GM08714 (cell line): ENCODE measurements at regions not wholly inside any gene's neighbourhood (a gene's known extent, or its start where the extent isn't known, plus 50 kb on each side); places are given as distances from the start of the nearest gene placed in this dataset.

Source experiments
- H3K4me3 ChIP-seq: fragments of 200-500 bp; sonication (Bioruptor generic); 2 replicates; pipeline ENCODE4 v1.5.1; 2014; ENCODE audit warnings: mild to moderate bottlenecking, low read length, inconsistent platforms
- ZNF274 ChIP-seq: IDR thresholded peaks from 2 replicates; pipeline ENCODE4 v1.6.1; 2012; ENCODE audit warnings: mild to moderate bottlenecking, low read depth, low read length

DNA sequence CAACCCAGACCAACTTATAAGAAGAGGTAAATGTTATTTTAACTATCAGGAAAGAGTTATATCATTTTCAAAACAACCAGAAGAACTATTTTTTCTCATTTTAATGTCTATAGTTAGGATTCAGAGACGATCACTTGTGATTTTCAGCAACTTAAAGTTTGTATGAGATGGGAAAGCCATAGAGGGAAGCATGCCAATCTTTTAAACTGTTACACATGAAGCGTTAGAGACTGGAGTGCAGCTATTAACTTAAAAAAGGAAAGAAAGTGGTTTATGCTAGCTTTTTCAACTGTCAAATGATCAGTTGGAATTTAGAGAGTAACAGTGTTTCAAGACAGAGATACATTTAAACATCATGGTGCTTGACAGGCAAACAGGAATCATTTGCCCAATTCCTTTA lies 91.7 kb upstream of the LPP start:
- H3K4me3 ChIP-seq = no peak overlapping the region
- TF ChIP-seq ZNF274 = no peak

DNA sequence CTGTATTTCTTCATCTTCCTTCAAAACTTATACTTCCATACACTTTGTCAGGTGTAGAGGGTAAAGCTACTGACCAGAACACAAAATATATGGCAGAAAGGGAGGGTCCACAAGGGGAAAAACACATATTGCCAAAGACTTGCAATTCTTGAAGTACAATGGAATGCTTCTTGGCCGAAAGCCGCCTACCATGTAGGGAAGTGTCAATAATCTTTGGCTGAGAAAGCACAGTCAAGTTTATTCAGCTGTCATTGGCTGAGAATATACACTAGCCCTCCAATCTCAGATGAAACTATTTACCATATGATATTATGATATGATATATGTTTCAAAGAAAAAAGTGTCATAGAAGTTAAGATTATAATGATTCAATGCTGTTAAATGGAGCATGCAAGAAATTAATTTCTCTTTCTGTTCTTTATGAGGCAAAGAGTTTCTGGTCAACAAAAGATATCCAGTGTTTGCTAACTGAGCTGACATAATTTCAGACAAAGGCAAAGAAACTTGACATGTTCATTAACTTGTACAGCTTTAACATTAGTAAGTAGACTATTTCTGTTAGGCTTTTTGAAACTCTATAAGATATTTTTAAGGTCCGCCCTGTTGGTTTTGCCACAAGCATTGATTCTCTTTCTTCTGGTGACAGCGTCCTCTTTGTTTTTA lies 89.0 kb upstream of the LPP start:
- H3K4me3 ChIP-seq = no peak overlapping the region
- no peak for TF ChIP-seq ZNF274

DNA sequence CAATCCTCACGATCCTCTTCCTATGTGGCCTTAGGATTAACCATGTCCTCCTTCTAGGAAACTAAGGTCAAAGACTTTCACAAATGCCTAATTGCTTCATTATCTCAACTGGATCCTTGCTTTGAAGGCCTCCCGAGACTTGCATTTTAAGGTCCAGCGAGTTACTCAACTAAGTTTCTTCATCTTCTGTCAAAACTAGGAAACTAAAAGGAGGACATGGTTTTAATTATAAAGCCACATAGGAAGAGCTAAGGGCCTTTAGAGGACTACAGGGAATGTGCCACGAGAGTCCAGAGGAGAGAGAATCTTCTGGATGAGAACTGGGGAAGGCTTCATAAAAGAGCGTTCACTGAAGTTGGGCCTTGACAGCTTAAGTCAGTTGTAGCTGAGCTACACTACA lies 87.8 kb upstream of the LPP start:
- TF ChIP-seq ZNF274 = no peak
- no peak overlapping the region for H3K4me3 ChIP-seq

DNA sequence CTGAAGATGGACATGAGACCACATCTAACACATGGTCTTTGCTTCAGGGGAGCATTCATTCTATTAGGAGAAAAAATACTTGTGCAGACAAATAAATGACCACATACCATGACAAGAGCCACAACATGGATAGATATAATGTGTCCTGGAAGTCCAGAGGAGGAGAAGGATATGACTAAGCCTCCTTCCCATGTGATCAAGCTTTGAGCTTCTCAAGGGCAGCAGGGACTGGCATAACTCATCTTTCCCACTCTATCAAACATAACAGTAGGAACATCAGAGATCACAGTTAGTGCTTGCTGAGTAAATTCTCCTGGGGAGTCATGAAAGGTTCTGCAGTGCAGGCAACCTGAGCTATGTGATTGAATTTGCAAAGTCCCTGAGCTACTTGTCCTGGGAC lies 86.0 kb upstream of the LPP start:
- no peak overlapping the region for H3K4me3 ChIP-seq
- TF ChIP-seq ZNF274 = no peak

DNA sequence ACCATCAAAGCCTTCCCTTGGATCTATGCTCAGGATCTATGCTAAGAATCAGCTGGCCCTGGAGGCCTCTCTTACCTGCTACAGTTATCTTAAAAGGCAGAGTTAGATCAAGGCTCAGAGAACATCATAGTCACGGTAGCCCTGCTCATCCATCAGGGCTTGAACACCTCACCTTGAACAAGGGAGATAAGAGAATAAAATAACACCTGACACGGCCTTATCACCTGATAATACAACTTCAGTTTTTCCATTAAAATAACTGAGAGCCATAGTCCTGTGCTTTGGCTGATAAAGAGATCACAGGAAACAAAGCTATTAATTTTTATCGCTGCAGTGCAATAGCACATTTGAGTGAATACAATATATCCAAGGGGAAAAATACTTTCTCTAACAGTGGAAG lies 85.6 kb upstream of the LPP start:
- no peak overlapping the region for H3K4me3 ChIP-seq
- TF ChIP-seq ZNF274 = no peak

DNA sequence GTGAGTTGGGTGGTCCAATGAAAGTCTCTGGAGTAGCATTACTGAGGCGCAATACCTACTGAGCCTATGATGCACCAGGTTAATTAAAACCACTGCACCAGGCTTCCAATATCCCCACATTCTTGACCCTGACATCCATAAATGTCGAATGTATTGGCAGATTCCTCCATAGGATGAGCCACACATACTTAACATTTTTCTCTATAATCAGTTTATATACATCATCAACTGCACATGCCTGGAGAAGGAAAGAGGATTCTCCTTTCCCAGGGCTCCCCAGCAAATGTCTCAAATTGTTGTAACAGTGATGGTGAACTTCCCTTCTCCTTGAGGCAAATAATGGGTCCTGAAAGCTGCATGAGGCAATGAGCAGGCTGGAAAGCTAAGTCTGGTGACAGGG lies 82.3 kb upstream of the LPP start:
- no peak for TF ChIP-seq ZNF274
- no peak overlapping the region for H3K4me3 ChIP-seq

DNA sequence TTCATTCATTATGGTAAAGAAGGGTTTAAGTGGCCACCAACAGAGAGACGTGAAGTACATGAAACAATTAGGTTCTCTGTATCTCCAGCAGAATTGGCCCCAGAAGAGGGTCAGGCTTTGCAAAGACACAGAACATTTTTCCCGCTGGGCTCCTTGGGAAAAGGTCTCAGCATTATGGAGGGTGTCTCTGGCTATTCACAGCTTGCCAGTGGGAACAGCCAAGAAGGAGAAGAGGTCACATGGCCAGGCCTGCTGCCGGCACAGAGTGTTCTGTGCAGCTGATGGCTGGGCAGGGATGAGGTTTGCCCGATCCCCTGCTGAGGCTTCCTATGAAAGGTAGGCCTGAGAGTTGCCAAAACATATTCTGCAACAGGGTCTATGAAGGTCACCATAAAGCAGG lies 77.8 kb upstream of the LPP start:
- H3K4me3 ChIP-seq = no peak overlapping the region
- TF ChIP-seq ZNF274 = no peak

DNA sequence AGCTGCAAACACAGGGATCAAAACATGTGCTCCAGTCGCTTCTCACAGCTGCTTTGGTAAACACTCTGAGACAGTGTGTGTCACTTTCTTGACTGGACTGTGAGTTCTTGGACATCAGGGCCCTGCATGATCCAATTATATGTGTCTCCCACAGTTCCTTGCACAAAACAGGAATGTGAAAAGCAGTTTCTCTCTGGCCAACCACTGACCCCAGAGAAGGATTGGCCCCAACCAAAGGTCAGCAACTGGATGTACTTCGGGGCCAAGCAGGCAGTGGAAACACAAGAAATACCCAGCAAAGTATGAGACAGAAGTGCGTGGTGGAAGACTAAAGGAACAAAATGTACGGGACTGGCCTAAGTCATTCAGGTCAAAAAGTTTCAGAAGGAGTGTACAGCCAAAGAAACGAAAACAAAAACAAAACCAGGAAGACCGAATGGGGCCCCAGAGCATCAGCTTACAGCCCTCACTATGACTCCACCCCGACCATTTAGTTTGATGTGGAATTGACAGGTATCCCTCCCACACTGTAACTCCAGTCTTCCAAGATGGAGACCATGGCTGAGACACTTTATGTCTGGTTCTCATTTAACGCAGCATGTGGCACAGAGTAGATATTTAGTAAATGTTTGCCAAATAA lies 76.7 kb upstream of the LPP start:
- H3K4me3 ChIP-seq = no peak overlapping the region
- TF ChIP-seq ZNF274 = no peak

DNA sequence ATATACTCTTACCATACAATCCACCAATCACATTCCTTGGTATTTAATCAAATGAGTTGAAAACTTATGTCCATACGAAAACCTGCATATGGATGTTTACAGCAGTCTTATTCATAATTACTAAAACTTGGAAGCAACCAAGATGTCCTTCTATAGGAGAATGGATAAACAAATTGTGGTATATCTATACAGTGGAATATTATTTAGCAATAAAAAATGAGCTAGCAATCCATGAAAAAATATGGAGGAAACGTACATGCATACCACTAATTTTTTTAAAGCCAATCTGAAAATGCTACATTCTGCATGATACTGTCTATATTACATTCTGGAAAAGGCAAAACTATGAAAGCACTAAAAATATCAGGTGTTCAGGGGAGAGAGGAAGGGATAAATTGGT lies 73.9 kb upstream of the LPP start:
- no peak overlapping the region for H3K4me3 ChIP-seq
- no peak for TF ChIP-seq ZNF274

DNA sequence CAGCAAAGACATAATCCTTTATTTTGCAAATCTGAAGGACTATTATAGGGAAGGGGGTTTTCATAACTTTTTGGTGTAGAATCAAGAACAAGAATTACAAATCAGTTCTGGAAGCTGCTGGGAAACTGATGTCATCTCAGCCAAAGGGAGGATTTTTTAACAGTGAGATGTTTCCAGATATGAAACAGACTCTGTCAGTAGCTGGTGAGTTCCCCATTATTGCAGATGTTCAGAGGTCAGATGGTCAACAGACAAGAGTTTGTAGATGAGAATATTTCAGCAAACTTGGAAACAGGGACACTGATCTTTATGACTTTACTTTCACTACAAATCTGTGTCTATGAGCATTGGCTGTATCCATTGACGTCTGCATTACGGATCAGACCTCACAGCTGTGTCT lies 71.9 kb upstream of the LPP start:
- no peak overlapping the region for H3K4me3 ChIP-seq
- no peak for TF ChIP-seq ZNF274

DNA sequence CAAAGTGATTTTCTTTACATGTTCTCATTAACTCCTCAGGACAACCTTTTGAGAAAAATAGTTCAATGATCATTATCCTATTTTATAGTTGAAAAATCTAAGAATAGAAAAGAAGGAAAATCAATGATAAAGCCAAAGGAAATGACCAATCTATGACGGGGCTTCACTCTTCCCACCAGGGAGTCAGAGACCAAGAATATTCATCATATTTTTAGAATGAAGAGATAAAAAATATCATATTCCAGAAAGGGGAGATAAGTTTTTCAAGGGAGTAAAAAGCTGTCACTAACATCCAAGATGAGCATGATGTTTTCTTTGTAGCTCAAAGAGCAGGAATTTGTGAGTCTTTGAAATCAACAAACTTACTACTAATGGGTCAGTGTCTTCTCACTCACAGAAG lies 71.5 kb upstream of the LPP start:
- H3K4me3 ChIP-seq = no peak overlapping the region
- no peak for TF ChIP-seq ZNF274

DNA sequence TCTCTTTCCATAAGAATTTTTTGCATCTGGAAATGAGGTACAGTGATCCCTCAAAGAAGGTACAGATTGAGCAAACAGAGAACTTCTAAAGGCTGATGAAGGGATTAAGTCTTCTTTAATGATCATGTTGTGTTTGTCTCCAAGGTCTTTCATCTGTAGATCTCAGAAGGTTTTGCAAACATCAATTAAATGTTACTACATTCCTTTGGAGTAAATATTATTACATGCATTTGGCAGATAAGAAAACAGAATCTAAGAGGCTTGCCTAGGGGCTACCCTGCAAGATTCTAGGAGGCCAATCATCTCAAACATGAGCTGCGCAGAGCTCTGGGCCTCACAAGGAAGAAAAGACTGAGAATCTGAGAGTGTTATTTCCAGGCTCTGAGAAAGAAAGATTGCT lies 70.9 kb upstream of the LPP start:
- no peak for TF ChIP-seq ZNF274
- no peak overlapping the region for H3K4me3 ChIP-seq

DNA sequence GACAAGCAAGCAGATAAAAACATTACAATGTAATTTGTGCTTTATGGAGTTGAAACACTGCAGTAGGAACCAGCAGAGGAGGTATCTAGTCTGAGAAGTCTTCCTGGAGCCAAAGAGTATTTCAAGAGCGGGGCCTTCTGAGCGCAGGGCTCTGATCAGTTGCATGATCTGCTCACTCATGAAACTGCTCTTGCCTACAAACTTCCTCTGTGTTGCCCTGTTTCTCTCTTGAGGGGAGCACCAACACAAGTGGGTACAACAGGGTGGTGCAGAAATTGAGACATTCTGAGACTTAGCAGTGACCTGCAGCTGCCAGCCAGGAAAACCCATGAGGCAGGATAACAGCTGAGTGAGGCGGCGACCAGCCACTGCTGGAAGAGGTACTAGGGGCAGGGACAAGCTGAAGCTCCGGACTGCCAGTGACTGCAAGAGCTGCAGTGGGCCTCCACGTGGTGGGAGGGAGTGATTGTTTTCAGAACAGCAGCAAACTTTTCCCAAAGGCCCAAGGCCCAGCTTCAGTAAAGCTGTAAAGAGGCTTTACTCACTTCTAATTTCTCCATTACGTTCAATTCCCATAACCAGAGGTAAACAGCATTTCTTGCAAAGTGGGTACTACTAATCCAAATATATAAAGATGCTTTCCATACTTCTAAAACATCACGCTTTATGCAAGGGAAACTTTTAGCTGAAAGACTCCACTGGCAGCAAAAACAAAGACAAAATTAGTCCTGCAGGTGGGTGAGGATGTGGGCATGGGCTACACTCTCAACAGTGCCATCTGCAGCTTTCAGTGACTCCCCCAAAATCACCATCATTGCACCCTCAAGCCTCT lies 69.0 kb upstream of the LPP start:
- H3K4me3 ChIP-seq = no peak overlapping the region
- TF ChIP-seq ZNF274 = no peak

DNA sequence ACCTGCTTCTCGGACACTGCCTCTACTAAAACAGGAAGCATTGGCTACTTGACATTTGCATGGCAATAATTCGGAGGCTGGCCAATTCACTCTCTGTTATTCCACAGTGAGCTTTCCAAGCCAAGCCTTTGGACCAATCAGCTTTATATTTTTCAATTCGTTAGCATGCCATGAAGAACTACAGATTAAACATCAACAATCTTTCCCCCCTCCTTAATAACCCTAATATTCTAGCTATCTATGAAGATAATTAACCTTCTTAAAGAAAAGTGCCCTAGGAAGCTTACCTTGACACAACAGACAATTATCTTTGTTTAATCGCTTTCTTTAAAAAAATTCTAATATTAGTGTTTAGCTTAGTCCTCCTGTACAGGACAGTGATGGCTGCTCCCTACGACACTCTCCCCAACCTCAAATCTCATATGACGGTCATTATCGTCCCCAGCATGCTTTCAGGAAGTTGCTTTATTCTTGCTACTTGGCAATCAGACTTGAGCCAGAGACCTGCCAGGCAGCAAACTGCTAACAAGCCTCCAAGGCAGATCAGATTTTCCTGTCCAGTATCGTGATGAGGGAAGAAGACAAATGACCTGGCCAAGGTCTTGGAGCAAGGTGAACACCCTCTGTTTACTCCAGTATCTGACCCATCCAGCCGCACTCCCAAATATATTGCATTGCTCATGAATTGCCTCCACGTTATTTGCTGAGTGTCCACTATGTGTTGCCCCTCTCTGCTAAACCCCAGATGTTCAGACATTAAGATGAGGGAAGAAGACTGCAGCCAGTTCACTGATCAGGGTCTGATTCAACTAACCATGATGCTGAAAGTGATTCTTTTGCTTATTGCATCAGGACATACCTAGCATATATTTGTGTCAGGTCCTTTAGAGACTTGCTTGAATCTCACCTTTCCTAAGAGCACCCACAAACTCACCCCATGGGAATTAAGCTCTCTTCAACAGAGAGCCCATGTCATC lies 68.1 kb upstream of the LPP start:
- no peak overlapping the region for H3K4me3 ChIP-seq
- no peak for TF ChIP-seq ZNF274
